Stimulated activated memory B cell treated with anti-CD40 and anti-IgM and Interleukin-4, amounts not matched to agents 10 μg/mL and 1 μg/mL and 100 μg/mL, for 72 hours (primary cell): ENCODE measurements at regions not wholly inside any gene's neighbourhood (a gene's known extent, or its start where the extent isn't known, plus 50 kb on each side); places are given as distances from the start of the nearest gene placed in this dataset.

Experiments used
- ATAC-seq: fragments of 150-1000 bp; cut with Tn5 transposase; 2 replicates; pipeline ENCODE4 v1.10.0; 2021
- H3K27ac Mint-ChIP-seq: one replicate; pipeline ENCODE4 v1.8.0; 2022; ENCODE audit warnings: mild to moderate bottlenecking, mixed read lengths
- H3K27me3 Mint-ChIP-seq: one replicate; pipeline ENCODE4 v1.8.0; 2022; ENCODE audit warnings: mixed read lengths
- H3K36me3 Mint-ChIP-seq: one replicate; pipeline ENCODE4 v1.8.0; 2022; ENCODE audit warnings: mixed read lengths
- H3K4me1 Mint-ChIP-seq: one replicate; pipeline ENCODE4 v1.8.0; 2022; ENCODE audit warnings: mixed read lengths
- H3K4me3 Mint-ChIP-seq: one replicate; pipeline ENCODE4 v1.8.0; 2022; ENCODE audit warnings: mild to moderate bottlenecking, moderate library complexity, mixed read lengths
- H3K9me3 Mint-ChIP-seq: one replicate; pipeline ENCODE4 v1.8.0; 2022; ENCODE audit warnings: mixed read lengths

- Mint-ChIP-seq H3K27me3 (no peaks in the 10 kb centered on the region), H3K4me3 (no peak overlapping the region), H3K27ac (peak overlapping the region; percentile 75), H3K9me3 (no peaks in the 10 kb centered on the region), H3K36me3 (peaks cover 22% of the 10 kb centered on the region), H3K4me1 (peaks cover 64% of the 10 kb centered on the region)
- ATAC-seq, result no peak
Measured at GRCh38 chr7:130995252-130996081, 261.5 kb upstream of the KLF14 start.

DNA sequence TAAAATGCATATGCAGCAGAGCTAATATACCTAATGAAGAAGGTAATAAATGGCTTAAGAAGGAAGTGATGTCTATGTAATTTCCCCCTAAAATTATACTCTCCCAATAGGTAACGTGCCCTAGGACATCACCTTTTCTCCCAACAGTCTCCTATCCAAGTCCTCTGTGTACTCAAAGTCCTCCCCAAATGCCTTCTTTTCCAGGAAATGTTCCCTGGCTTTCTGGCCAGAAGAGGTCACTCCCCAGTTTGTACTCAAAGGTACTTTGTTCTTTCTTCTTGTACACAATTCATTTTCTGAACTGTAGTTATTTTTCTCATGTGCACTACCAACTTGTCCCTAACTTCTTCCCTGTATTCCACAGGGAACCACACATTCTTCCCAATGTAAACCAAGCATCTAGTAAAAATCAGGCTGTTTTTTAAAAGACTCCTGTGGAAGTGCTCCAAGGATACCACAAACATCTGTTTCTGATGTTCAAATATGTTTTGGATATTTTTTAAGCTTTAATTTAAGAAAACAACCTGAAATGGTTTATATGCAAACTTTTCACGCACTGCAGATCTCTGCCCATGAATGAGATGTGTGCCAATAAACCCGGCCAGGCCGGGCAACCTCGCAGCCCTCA is 262.3 kb upstream of the KLF14 start:
- peaks cover 22% of the 10 kb centered on the region for H3K36me3 Mint-ChIP-seq
- peaks cover 60% of the 10 kb centered on the region for H3K4me1 Mint-ChIP-seq
- H3K9me3 Mint-ChIP-seq, result no peaks in the 10 kb centered on the region
- ATAC-seq, result no peak
- peak overlapping the region; percentile 13 for H3K4me3 Mint-ChIP-seq
- peak overlapping the region; percentile 75 for H3K27ac Mint-ChIP-seq
- no peaks in the 10 kb centered on the region for H3K27me3 Mint-ChIP-seq

- H3K27ac Mint-ChIP-seq, result peak overlapping the region; percentile 75
- peaks cover 19% of the 10 kb centered on the region for H3K36me3 Mint-ChIP-seq
- H3K4me3 Mint-ChIP-seq, result peak overlapping the region; percentile 13
- ATAC-seq, result peak; percentile 73
- H3K27me3 Mint-ChIP-seq, result no peaks in the 10 kb centered on the region
- H3K4me1 Mint-ChIP-seq, result peaks cover 60% of the 10 kb centered on the region
- H3K9me3 Mint-ChIP-seq, result no peaks in the 10 kb centered on the region
Measured at GRCh38 chr7:130996833-130997231, 262.8 kb upstream of the KLF14 start.

DNA sequence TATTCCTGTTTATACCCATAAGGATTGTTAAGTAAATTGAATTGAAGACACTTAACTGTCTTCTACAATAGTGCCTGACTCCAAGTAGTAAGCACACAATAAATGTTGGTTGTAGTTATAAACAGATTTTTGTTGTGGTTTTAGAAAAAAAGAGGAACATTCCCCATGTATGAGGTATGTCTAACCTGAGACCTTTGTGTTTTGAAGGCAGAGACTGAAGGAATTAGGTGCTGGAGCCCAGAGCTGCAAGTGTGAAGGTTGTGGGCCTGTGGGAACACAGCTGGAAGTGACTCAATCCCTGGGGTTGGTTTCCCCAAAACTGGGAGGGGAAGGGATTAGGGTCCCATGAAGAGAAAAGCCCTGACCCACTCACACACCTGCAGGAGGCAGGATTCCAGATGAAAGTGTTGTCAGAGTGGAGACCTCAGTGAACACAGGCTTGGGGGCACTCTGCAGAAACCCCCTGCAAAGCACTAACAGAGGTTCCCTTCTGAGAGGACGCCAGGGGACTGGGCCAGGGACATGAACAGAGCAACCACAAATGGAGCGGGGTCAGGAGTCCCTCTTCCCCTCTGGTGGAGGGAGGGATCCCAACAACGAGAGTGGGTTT is 265.1 kb upstream of the KLF14 start:
- no peaks in the 10 kb centered on the region for H3K27me3 Mint-ChIP-seq
- H3K27ac Mint-ChIP-seq, result peak overlapping the region; percentile 81
- peaks cover 62% of the 10 kb centered on the region for H3K4me1 Mint-ChIP-seq
- ATAC-seq, result no peak
- no peaks in the 10 kb centered on the region for H3K9me3 Mint-ChIP-seq
- peaks cover 21% of the 10 kb centered on the region for H3K36me3 Mint-ChIP-seq
- H3K4me3 Mint-ChIP-seq, result no peak overlapping the region

- no peaks in the 10 kb centered on the region for H3K9me3 Mint-ChIP-seq
- H3K36me3 Mint-ChIP-seq, result peaks cover 30% of the 10 kb centered on the region
- H3K27ac Mint-ChIP-seq, result no peak overlapping the region
- H3K27me3 Mint-ChIP-seq, result no peaks in the 10 kb centered on the region
- peaks cover 62% of the 10 kb centered on the region for H3K4me1 Mint-ChIP-seq
- no peak overlapping the region for H3K4me3 Mint-ChIP-seq
- no peak for ATAC-seq
Measured at GRCh38 chr7:130999926-131000325, 265.9 kb upstream of the KLF14 start.

- no peak for ATAC-seq
- peaks cover 62% of the 10 kb centered on the region for H3K4me1 Mint-ChIP-seq
- H3K9me3 Mint-ChIP-seq, result no peaks in the 10 kb centered on the region
- no peak overlapping the region for H3K4me3 Mint-ChIP-seq
- peaks cover 34% of the 10 kb centered on the region for H3K36me3 Mint-ChIP-seq
- H3K27me3 Mint-ChIP-seq, result no peaks in the 10 kb centered on the region
- H3K27ac Mint-ChIP-seq, result no peak overlapping the region
Measured at GRCh38 chr7:131000389-131000788, 266.4 kb upstream of the KLF14 start.

GRCh38 chr7:131000873-131001272 is 266.9 kb upstream of the KLF14 start:
- no peaks in the 10 kb centered on the region for H3K9me3 Mint-ChIP-seq
- ATAC-seq, result no peak
- H3K4me1 Mint-ChIP-seq, result peaks cover 63% of the 10 kb centered on the region
- no peak overlapping the region for H3K27ac Mint-ChIP-seq
- H3K36me3 Mint-ChIP-seq, result peaks cover 38% of the 10 kb centered on the region
- H3K4me3 Mint-ChIP-seq, result no peak overlapping the region
- H3K27me3 Mint-ChIP-seq, result no peaks in the 10 kb centered on the region

GRCh38 chr7:131002600-131002999 is 268.6 kb upstream of the KLF14 start:
- Mint-ChIP-seq H3K4me3 (no peak overlapping the region), H3K9me3 (no peaks in the 10 kb centered on the region), H3K36me3 (peaks cover 35% of the 10 kb centered on the region), H3K27ac (no peak overlapping the region), H3K4me1 (peaks cover 54% of the 10 kb centered on the region), H3K27me3 (no peaks in the 10 kb centered on the region)
- no peak for ATAC-seq

- H3K9me3 Mint-ChIP-seq, result no peaks in the 10 kb centered on the region
- H3K27ac Mint-ChIP-seq, result peak overlapping the region; percentile 36
- H3K36me3 Mint-ChIP-seq, result peaks cover 29% of the 10 kb centered on the region
- no peak overlapping the region for H3K4me3 Mint-ChIP-seq
- peaks cover 54% of the 10 kb centered on the region for H3K4me1 Mint-ChIP-seq
- no peak for ATAC-seq
- no peaks in the 10 kb centered on the region for H3K27me3 Mint-ChIP-seq
Measured at GRCh38 chr7:131003634-131004033, 269.6 kb upstream of the KLF14 start.

DNA sequence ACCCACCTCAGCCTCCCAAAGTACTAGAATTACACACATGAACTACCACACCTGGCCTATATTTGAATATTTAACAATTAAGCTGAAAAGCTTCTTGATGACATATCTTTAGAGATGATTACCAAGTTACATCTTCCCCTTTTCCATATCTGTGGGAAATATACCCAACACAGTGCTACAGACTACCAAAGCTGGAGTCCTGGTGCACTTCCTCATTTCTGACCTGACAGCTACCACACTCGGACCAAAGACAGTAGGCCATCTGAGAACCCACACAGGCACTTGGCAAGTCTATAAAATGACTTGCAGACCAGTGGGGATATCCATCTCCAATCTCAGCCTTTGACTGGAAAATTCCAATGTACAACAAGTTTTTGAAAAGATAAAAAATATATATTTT is 270.4 kb upstream of the KLF14 start:
- H3K36me3 Mint-ChIP-seq, result peaks cover 22% of the 10 kb centered on the region
- no peaks in the 10 kb centered on the region for H3K9me3 Mint-ChIP-seq
- peak overlapping the region; percentile 36 for H3K27ac Mint-ChIP-seq
- peaks cover 54% of the 10 kb centered on the region for H3K4me1 Mint-ChIP-seq
- H3K27me3 Mint-ChIP-seq, result no peaks in the 10 kb centered on the region
- ATAC-seq, result peak; percentile 72
- no peak overlapping the region for H3K4me3 Mint-ChIP-seq

DNA sequence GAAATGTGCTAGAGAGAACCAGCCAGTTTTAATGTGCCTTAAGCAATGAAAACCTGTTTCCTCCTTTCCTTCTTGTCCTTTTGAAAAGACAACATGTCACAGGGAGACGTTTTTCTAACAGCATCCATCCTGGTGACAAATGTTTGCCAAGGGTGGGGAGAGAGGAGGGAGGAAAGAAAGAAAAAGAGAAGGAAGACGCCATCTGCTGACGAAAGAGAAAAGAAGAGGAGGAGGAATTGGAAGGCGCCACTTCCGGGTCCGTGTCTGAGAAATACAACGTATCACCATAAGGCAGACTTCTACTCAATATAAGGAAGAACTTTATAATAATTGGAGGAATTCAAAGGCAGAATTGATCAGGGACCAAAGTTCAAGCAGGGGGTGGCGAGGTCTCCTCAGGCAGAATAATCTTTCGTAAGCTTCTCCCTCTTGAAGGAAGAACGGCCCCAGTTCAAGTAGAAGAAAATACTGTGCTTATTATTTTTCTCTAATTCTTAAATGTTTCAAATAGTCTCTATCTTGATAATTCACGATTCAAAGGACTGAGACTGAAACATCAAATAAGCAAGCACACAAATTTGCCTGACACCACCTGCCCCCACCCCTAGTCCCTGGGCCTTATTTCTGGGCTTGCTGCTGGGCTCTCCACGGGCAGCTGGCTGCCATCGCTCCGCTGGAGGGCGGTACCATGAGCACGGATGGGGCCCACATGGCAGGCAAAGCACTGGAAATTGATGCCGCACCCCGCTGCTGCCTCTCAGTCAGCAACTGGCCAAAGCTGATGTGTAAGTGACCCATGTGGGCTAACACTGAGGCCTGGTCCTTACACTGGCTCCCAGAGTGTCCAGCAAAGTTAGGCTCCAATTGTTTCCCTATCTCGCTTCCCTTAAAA is 273.7 kb upstream of the KLF14 start:
- Mint-ChIP-seq H3K36me3 (peaks cover 28% of the 10 kb centered on the region), H3K4me1 (peaks cover 85% of the 10 kb centered on the region), H3K27me3 (no peaks in the 10 kb centered on the region), H3K27ac (peak overlapping the region; percentile 89), H3K9me3 (no peaks in the 10 kb centered on the region), H3K4me3 (peak overlapping the region; percentile 81)
- ATAC-seq, result peak; percentile 69

DNA sequence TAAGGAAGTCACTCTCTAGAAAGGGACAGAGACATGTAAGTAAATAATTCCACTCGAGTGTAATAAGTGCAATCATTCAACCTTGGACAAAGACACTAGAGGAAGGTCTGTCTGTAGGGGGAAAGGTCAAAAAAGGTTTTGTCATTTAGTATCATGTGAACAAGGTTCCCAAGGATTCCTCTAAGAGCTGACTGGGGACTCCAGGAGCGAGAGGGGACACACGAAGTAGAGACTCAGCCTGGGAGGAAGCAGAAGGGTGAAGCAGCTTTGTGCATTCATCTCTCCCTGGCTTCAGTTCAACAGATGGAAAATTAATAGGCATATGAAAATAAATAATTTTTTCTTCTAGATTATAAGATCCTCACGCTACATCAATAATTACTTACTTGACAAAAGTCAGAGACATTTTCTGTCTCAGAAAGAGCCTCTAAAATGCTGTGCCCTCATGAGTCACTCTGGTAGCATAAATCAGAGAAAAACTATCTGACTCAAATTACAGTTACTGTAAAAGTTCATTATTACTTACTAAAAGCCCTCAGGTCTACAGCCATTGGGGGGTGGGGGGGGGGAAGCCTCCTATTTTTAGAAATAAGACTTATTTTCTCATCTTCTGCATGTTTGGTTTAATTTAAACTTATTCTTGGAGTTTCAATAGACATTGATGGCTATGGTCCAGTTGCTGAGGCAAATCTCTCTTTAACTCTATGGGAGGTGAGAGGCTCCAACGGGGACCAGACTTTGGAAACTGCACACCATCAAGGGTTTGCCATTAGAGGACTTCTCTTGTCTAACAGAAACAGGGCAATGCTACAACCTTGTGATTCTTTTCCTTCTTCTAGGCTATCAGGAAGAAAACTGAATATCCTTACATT is 275.1 kb upstream of the KLF14 start:
- no peaks in the 10 kb centered on the region for H3K9me3 Mint-ChIP-seq
- H3K27me3 Mint-ChIP-seq, result no peaks in the 10 kb centered on the region
- no peak for ATAC-seq
- H3K36me3 Mint-ChIP-seq, result peaks cover 22% of the 10 kb centered on the region
- H3K4me3 Mint-ChIP-seq, result peak overlapping the region; percentile 39
- H3K4me1 Mint-ChIP-seq, result peaks cover 91% of the 10 kb centered on the region
- H3K27ac Mint-ChIP-seq, result peak overlapping the region; percentile 89

GRCh38 chr7:131010029-131010716 is 276.2 kb upstream of the KLF14 start:
- Mint-ChIP-seq H3K4me3 (no peak overlapping the region), H3K36me3 (peaks cover 17% of the 10 kb centered on the region), H3K27me3 (no peaks in the 10 kb centered on the region), H3K9me3 (no peaks in the 10 kb centered on the region), H3K4me1 (peaks cover 87% of the 10 kb centered on the region), H3K27ac (peak overlapping the region; percentile 89)
- ATAC-seq, result no peak
